SK-N-SH (cell line): ENCODE measurements at regions not wholly inside any gene's neighbourhood (a gene's known extent, or its start where the extent isn't known, plus 50 kb on each side); places are given as distances from the start of the nearest gene placed in this dataset.

Experiments used
- FOXM1 ChIP-seq: IDR thresholded peaks from 2 replicates; pipeline ENCODE4 v1.4.0; 2012; ENCODE audit warnings: low read depth, mild to moderate bottlenecking
- JUND ChIP-seq: IDR thresholded peaks from 2 replicates; pipeline ENCODE4 v1.4.0; 2012
- MAX ChIP-seq: IDR thresholded peaks from 2 replicates; pipeline ENCODE4 v1.4.0; 2012; ENCODE audit warnings: low read depth
- MEF2A ChIP-seq: IDR thresholded peaks from 2 replicates; pipeline ENCODE4 v1.4.0; 2012; ENCODE audit warnings: low read depth, borderline replicate concordance
- MXI1 ChIP-seq: IDR thresholded peaks from 2 replicates; pipeline ENCODE4 v1.6.1; 2012; ENCODE audit warnings: mild to moderate bottlenecking, low read depth, low read length, improper control_type of control experiment
- POLR2AphosphoS5 ChIP-seq: IDR thresholded peaks from 2 replicates; pipeline ENCODE4 v1.6.1; 2012; ENCODE audit warnings: low read depth, low read length
- REST ChIP-seq: IDR thresholded peaks from 2 replicates; pipeline ENCODE4 v1.6.1; 2012; ENCODE audit warnings: mild to moderate bottlenecking, low read depth, low read length, moderate library complexity
- RXRA ChIP-seq: IDR thresholded peaks from 2 replicates; pipeline ENCODE4 v1.4.0; 2012; ENCODE audit warnings: low read depth, mild to moderate bottlenecking, borderline replicate concordance
- TCF12 ChIP-seq: IDR thresholded peaks from 2 replicates; pipeline ENCODE4 v1.4.0; 2012
- TEAD4 ChIP-seq: IDR thresholded peaks from 2 replicates; pipeline ENCODE4 v1.4.0; 2012; ENCODE audit warnings: mild to moderate bottlenecking, borderline replicate concordance; ENCODE audit not compliant: insufficient read depth
- TF ChIP-seq, protein P1 (sequence below): fragments of 200-600 bp; sonication (generic); IDR thresholded peaks from 2 replicates; pipeline ENCODE4 v1.6.1; 2017; ENCODE audit warnings: antibody characterized with exemption, mild to moderate bottlenecking, moderate library complexity
- TF ChIP-seq, protein P2 (sequence below): IDR thresholded peaks from 2 replicates; pipeline ENCODE4 v1.4.0; 2012; ENCODE audit warnings: low read depth, borderline replicate concordance
- TF ChIP-seq, protein P3 (sequence below): fragments of 150-350 bp; IDR thresholded peaks from 2 replicates; pipeline ENCODE4 v1.6.1; 2016; ENCODE audit warnings: mild to moderate bottlenecking, low read depth, low read length

- TF ChIP-seq, protein P1, sequence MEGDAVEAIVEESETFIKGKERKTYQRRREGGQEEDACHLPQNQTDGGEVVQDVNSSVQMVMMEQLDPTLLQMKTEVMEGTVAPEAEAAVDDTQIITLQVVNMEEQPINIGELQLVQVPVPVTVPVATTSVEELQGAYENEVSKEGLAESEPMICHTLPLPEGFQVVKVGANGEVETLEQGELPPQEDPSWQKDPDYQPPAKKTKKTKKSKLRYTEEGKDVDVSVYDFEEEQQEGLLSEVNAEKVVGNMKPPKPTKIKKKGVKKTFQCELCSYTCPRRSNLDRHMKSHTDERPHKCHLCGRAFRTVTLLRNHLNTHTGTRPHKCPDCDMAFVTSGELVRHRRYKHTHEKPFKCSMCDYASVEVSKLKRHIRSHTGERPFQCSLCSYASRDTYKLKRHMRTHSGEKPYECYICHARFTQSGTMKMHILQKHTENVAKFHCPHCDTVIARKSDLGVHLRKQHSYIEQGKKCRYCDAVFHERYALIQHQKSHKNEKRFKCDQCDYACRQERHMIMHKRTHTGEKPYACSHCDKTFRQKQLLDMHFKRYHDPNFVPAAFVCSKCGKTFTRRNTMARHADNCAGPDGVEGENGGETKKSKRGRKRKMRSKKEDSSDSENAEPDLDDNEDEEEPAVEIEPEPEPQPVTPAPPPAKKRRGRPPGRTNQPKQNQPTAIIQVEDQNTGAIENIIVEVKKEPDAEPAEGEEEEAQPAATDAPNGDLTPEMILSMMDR, result no peak
- TF ChIP-seq TCF12 (no peak), MEF2A (no peak), REST (no peak), MAX (no peak), FOXM1 (no peak), RXRA (no peak), MXI1 (no peak), POLR2AphosphoS5 (no peak), TEAD4 (no peak), JUND (no peak)
- TF ChIP-seq, protein P2, sequence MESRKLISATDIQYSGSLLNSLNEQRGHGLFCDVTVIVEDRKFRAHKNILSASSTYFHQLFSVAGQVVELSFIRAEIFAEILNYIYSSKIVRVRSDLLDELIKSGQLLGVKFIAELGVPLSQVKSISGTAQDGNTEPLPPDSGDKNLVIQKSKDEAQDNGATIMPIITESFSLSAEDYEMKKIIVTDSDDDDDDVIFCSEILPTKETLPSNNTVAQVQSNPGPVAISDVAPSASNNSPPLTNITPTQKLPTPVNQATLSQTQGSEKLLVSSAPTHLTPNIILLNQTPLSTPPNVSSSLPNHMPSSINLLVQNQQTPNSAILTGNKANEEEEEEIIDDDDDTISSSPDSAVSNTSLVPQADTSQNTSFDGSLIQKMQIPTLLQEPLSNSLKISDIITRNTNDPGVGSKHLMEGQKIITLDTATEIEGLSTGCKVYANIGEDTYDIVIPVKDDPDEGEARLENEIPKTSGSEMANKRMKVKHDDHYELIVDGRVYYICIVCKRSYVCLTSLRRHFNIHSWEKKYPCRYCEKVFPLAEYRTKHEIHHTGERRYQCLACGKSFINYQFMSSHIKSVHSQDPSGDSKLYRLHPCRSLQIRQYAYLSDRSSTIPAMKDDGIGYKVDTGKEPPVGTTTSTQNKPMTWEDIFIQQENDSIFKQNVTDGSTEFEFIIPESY, result no peak
- TF ChIP-seq, protein P3, sequence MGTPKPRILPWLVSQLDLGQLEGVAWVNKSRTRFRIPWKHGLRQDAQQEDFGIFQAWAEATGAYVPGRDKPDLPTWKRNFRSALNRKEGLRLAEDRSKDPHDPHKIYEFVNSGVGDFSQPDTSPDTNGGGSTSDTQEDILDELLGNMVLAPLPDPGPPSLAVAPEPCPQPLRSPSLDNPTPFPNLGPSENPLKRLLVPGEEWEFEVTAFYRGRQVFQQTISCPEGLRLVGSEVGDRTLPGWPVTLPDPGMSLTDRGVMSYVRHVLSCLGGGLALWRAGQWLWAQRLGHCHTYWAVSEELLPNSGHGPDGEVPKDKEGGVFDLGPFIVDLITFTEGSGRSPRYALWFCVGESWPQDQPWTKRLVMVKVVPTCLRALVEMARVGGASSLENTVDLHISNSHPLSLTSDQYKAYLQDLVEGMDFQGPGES, result no peak
Measured at GRCh38 chr9:126127591-126127990, 199.0 kb upstream of the MVB12B start.
